Stomach smooth muscle (tissue), 2 donors: ENCODE measurements at regions not wholly inside any gene's neighbourhood (a gene's known extent, or its start where the extent isn't known, plus 50 kb on each side); places are given as distances from the start of the nearest gene placed in this dataset.

Experiments
- H3K27ac ChIP-seq: one replicate; pipeline ENCODE4 v1.7.0; 2013; ENCODE audit warnings: mild to moderate bottlenecking, low read length, inconsistent platforms
- H3K27me3 ChIP-seq, 2 donors: one replicate each; pipeline ENCODE4 v1.7.0; 2013; ENCODE audit warnings: low read length in 2 of 2; ENCODE audit not compliant: insufficient read depth in 2 of 2, control insufficient read depth in 1 of 2
- H3K36me3 ChIP-seq, 2 donors: one replicate each; pipeline ENCODE4 v1.7.0; 2013; ENCODE audit warnings: low read length in 2 of 2; ENCODE audit not compliant: control insufficient read depth in 2 of 2, insufficient read depth in 2 of 2
- H3K4me1 ChIP-seq: one replicate; pipeline ENCODE4 v1.7.0; 2013; ENCODE audit warnings: low read length; ENCODE audit not compliant: control insufficient read depth, insufficient read depth
- H3K4me3 ChIP-seq, 2 donors: one replicate each; pipeline ENCODE4 v1.7.0; 2013; ENCODE audit warnings: low read length in 2 of 2
- H3K9ac ChIP-seq, 2 donors: one replicate each; pipeline ENCODE4 v1.7.0; 2013; ENCODE audit warnings: low read length in 2 of 2, mild to moderate bottlenecking in 1 of 2
- H3K9me3 ChIP-seq, 2 donors: one replicate each; pipeline ENCODE4 v1.7.0; 2013; ENCODE audit warnings: low read length in 2 of 2; ENCODE audit not compliant: control insufficient read depth in 2 of 2
- donor health status: healthy.
- donor health status: Pancreatic carcinoma.

DNA sequence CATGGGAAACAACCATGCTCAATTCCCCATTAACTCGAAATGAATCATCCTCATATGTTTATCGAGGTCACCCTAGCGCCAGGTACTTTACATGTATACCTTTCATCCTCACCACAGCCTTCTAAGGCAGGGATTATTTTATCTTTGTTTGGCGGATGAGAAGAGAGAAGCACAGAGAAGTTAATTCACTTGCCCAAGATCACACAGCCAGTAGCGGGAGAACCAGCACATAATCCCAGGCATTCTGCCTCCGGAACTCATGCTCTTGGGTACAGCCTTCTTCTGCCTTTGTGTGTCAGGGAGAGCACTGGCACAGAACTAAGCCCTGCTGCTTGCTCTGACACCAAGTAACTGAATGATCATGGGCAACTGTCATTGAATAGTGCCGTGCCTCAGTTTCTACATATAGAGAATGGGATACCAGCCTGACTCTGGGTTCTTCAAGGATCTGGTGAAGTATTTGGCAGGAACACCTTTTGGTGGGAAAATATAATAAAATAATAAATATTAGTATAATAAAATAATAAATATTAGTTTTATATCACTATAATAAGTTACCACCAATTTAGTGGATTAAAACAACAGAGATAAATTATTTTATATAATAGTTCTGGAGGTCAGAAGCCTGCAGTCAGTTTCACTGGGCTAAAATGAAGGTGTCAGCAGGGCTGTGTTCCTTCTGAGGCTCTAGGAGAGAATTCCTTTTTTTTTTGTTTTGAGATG lies 220.9 kb downstream of the AACS start:
- no peak overlapping the region for H3K4me3 ChIP-seq
- no peaks in the 10 kb centered on the region for H3K4me1 ChIP-seq
- no peak overlapping the region for H3K27ac ChIP-seq
- H3K9me3 ChIP-seq: peaks cover 0 to 4% of the 10 kb centered on the region in 2 donors
- no peaks in the 10 kb centered on the region for H3K27me3 ChIP-seq
- H3K9ac ChIP-seq: no peak overlapping the region
- H3K36me3 ChIP-seq: no peaks in the 10 kb centered on the region

DNA sequence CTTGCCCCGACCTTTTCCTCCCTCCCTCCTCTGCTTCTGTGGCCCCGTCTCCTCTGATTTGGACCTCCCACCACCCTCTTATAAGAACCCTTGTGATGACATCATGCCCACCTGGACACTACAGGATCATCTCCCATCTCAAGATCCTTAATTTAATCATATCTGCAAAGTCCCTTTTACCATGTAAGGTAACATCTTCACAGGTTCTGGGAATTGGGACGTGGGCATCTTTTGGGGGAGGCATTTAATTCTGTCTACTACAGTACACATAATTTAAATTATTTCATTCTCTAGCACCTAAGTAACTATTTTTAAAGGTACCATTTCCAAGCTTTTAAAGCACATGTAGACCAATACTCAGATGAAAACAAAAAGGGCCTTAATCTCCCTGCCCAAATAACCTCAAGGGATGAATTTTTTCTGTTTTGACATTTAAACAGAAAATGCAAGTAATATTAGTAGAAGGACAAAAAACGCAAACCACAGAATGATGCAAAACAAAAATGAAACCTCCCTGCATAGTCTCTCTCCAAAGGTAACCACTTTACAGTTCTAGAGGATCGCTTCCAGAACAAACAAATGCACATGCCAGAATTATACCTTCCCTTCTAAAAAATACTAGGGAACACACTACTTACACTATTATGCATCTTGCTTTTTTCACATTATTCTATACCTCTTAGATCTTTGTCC lies 222.1 kb downstream of the AACS start:
- H3K27me3 ChIP-seq: no peaks in the 10 kb centered on the region
- no peaks in the 10 kb centered on the region for H3K4me1 ChIP-seq
- no peaks in the 10 kb centered on the region for H3K36me3 ChIP-seq
- no peak overlapping the region for H3K27ac ChIP-seq
- no peak overlapping the region for H3K4me3 ChIP-seq
- H3K9me3 ChIP-seq: peaks cover 0 to 4% of the 10 kb centered on the region in 2 donors
- H3K9ac ChIP-seq: no peak overlapping the region

GRCh38 chr12:125288931-125289928 lies 224.0 kb downstream of the AACS start:
- Histone ChIP-seq H3K27ac (no peak overlapping the region), H3K4me3 (no peak overlapping the region), H3K9me3 (peaks cover 7 to 8% of the 10 kb centered on the region in 2 donors), H3K27me3 (no peaks in the 10 kb centered on the region), H3K9ac (no peak overlapping the region), H3K4me1 (no peaks in the 10 kb centered on the region), H3K36me3 (no peaks in the 10 kb centered on the region)

- Histone ChIP-seq H3K9me3 (peaks cover 7 to 8% of the 10 kb centered on the region in 2 donors), H3K4me1 (no peaks in the 10 kb centered on the region), H3K27ac (no peak overlapping the region), H3K4me3 (no peak overlapping the region), H3K9ac (no peak overlapping the region), H3K27me3 (no peaks in the 10 kb centered on the region), H3K36me3 (no peaks in the 10 kb centered on the region)
These were observed 224.7 kb downstream of the AACS start for GRCh38 chr12:125289970-125290369.

- no peak overlapping the region for H3K27ac ChIP-seq
- H3K4me3 ChIP-seq: no peak overlapping the region
- H3K36me3 ChIP-seq: no peaks in the 10 kb centered on the region
- H3K4me1 ChIP-seq: no peaks in the 10 kb centered on the region
- no peak overlapping the region for H3K9ac ChIP-seq
- peaks cover 3 to 8% of the 10 kb centered on the region in 2 donors for H3K9me3 ChIP-seq
- peaks cover 0 to 3% of the 10 kb centered on the region in 2 donors for H3K27me3 ChIP-seq
These were observed 227.5 kb downstream of the AACS start for GRCh38 chr12:125292700-125293099.

DNA sequence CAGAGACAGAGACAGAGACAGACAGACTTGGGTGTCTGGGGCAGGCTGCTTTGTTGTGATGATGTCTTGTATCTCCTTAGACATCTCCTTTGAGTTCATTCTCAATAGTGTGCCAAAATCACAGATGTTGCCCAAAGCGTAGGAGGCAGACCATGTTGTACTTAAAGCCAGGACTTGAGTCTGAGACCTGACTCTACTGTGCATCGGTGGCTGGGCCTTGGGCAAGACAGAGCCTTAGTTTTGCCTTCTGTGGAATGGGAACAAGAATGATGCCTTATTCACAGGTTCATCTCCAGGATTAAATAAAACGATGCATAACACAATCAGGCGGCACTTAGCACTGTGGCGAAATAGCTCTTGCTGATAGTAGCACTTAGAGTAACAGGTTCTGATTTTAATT lies 230.3 kb downstream of the AACS start:
- no peak overlapping the region for H3K4me3 ChIP-seq
- no peak overlapping the region for H3K27ac ChIP-seq
- no peaks in the 10 kb centered on the region for H3K36me3 ChIP-seq
- no peaks in the 10 kb centered on the region for H3K4me1 ChIP-seq
- peaks cover 0 to 3% of the 10 kb centered on the region in 2 donors for H3K27me3 ChIP-seq
- no peak overlapping the region for H3K9ac ChIP-seq
- peaks cover 3 to 8% of the 10 kb centered on the region in 2 donors for H3K9me3 ChIP-seq

GRCh38 chr12:125296701-125297100 lies 231.5 kb downstream of the AACS start:
- peaks cover 3 to 8% of the 10 kb centered on the region in 2 donors for H3K9me3 ChIP-seq
- H3K9ac ChIP-seq: no peak overlapping the region

DNA sequence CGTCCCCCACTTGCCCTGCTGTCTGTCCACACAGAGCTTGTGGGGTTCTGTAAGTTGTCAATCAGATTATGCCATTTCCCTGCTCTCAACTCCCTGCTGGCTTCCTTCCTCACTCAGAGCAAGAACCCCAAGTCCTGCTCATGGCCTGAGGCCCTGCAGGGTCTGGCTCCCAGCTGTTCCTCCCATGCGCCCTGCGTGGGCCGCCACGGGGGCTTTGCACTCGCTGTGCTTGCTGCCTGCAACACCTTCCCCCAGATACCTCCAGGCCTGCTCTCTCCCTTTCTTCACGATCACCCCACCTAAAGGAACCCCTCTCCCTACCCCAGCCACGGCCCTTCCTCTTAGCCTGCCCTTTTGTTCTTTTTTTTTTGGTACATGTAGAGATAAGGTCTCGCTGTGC lies 234.6 kb downstream of the AACS start:
- Histone ChIP-seq H3K36me3 (no peaks in the 10 kb centered on the region), H3K4me1 (no peaks in the 10 kb centered on the region), H3K9ac (no peak overlapping the region), H3K4me3 (no peak overlapping the region), H3K9me3 (peaks cover 0 to 3% of the 10 kb centered on the region in 2 donors), H3K27me3 (peaks cover 0 to 3% of the 10 kb centered on the region in 2 donors), H3K27ac (no peak overlapping the region)

More at GRCh38 chr12:125296701-125297100, 231.5 kb downstream of the AACS start:
- Histone ChIP-seq H3K4me1 (no peaks in the 10 kb centered on the region), H3K4me3 (no peak overlapping the region), H3K27me3 (peaks cover 0 to 3% of the 10 kb centered on the region in 2 donors), H3K36me3 (no peaks in the 10 kb centered on the region), H3K27ac (no peak overlapping the region)

DNA sequence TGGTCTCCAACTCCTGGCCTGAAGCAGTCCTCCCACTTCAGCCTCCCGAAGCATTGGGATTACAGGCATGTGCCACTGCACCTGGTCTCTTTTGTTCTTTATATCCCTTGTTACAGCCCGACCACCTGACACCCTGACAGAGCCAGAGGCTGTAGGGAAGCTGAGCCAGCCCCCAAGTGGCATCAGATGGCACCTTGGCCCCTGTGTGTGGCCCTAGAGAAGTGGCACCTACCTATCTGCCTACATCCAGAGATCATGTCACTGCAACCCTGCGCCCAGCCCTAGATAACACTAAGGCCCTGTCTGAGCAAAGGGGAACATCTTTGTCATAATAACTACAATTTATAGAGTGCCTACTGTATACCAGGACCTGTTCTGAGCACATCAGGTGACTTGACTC lies 235.0 kb downstream of the AACS start:
- no peaks in the 10 kb centered on the region for H3K4me1 ChIP-seq
- no peaks in the 10 kb centered on the region for H3K36me3 ChIP-seq
- H3K27ac ChIP-seq: no peak overlapping the region
- peaks cover 0 to 3% of the 10 kb centered on the region in 2 donors for H3K27me3 ChIP-seq
- H3K9me3 ChIP-seq: peaks cover 0 to 3% of the 10 kb centered on the region in 2 donors
- no peak overlapping the region for H3K4me3 ChIP-seq
- no peak overlapping the region for H3K9ac ChIP-seq

DNA sequence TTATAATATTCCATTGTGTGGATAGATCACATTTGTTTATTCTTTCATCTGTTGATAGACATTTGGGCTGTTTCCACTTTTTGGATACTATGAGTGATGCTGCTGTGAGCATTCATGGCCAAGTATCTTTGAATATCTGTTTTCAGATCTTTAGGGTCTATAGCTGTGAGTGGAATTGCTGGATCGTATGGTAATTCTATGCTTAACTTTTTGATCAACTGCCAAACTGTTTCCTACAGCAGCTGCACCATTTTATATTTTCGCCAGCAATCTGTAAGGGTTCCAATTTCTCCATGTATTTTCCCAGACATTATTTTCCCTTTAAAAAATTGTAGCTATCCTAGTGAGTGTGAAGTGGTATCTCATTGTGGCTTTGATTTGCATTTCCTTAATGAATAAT lies 238.1 kb downstream of the AACS start:
- H3K27me3 ChIP-seq: no peaks in the 10 kb centered on the region
- peaks cover 0 to 3% of the 10 kb centered on the region in 2 donors for H3K9me3 ChIP-seq
- no peak overlapping the region for H3K4me3 ChIP-seq
- no peak overlapping the region for H3K9ac ChIP-seq
- H3K36me3 ChIP-seq: no peaks in the 10 kb centered on the region
- H3K27ac ChIP-seq: no peak overlapping the region
- no peaks in the 10 kb centered on the region for H3K4me1 ChIP-seq
